ENCODE measurements at regions not wholly inside any gene's neighbourhood (a gene's known extent, or its start where the extent isn't known, plus 50 kb on each side); places are given as distances from the start of the nearest gene placed in this dataset.
"Not testable (repeated sequence)": the region's sequence is repeated elsewhere in the genome, so short reads cannot be mapped to it uniquely, and the experiment has no call there.

GRCh38 chr13:68927387-68928026, 1180.1 kb upstream of the ATXN8OS start:
- peak; percentile 60 for DNase-seq

GRCh38 chr13:68923995-68924394, 1183.6 kb upstream of the ATXN8OS start:
- DNase-seq: no peak

GRCh38 chr13:68908879-68909278, 1198.7 kb upstream of the ATXN8OS start:
- DNase-seq: no peak

- DNase-seq: no peak
These were observed 1202.4 kb upstream of the ATXN8OS start for GRCh38 chr13:68905186-68905585.

GRCh38 chr13:68897331-68897928, 1210.2 kb upstream of the ATXN8OS start:
- no peak for DNase-seq

GRCh38 chr13:68895696-68896095, 1211.9 kb upstream of the ATXN8OS start:
- DNase-seq: no peak

- DNase-seq: not testable (repeated sequence)
These were observed 1213.9 kb upstream of the ATXN8OS start for GRCh38 chr13:68893721-68894120.

- not testable (repeated sequence) for DNase-seq
These were observed 1215.0 kb upstream of the ATXN8OS start for GRCh38 chr13:68892596-68892995.

- DNase-seq: not testable (repeated sequence)
These were observed 1217.5 kb upstream of the ATXN8OS start for GRCh38 chr13:68890101-68890500.

- no peak for DNase-seq
These were observed 1218.8 kb upstream of the ATXN8OS start for GRCh38 chr13:68888832-68889231.

GRCh38 chr13:68872338-68872737, 1235.3 kb upstream of the ATXN8OS start:
- DNase-seq: no peak

GRCh38 chr13:68851026-68851425, 1256.6 kb upstream of the ATXN8OS start:
- DNase-seq: no peak

- DNase-seq: no peak
These were observed 1257.5 kb upstream of the ATXN8OS start for GRCh38 chr13:68850160-68850559.

GRCh38 chr13:68846663-68847062, 1261.0 kb upstream of the ATXN8OS start:
- DNase-seq: no peak

GRCh38 chr13:68834375-68834774, 1273.3 kb upstream of the ATXN8OS start:
- DNase-seq: no peak

GRCh38 chr13:68816715-68817114, 1290.9 kb upstream of the ATXN8OS start:
- DNase-seq: no peak

GRCh38 chr13:68813180-68813796, 1294.3 kb upstream of the ATXN8OS start:
- DNase-seq: no peak

- no peak for DNase-seq
These were observed 1297.0 kb upstream of the ATXN8OS start for GRCh38 chr13:68810660-68811059.

- DNase-seq: no peak
These were observed 1299.2 kb upstream of the ATXN8OS start for GRCh38 chr13:68808456-68808855.

GRCh38 chr13:68806125-68806524, 1301.5 kb upstream of the ATXN8OS start:
- DNase-seq: no peak

- no peak for DNase-seq
These were observed 1323.4 kb upstream of the ATXN8OS start for GRCh38 chr13:68784275-68784674.

- DNase-seq: no peak
These were observed 1348.0 kb upstream of the ATXN8OS start for GRCh38 chr13:68759617-68760016.

GRCh38 chr13:68749796-68750195, 1357.8 kb upstream of the ATXN8OS start:
- DNase-seq: no peak

- DNase-seq: no peak
These were observed 1359.6 kb upstream of the ATXN8OS start for GRCh38 chr13:68748038-68748437.

GRCh38 chr13:68745502-68745901, 1362.1 kb upstream of the ATXN8OS start:
- DNase-seq: no peak

All from SHP77 treated with DMSO at 0.1 percent for 48 hours (cell line).